WTC11 (cell line): ENCODE measurements at regions not wholly inside any gene's neighbourhood (a gene's known extent, or its start where the extent isn't known, plus 50 kb on each side); places are given as distances from the start of the nearest gene placed in this dataset.

ENCODE experiments used
- ATAC-seq: fragments of 200-7000 bp; cut with Tn5 transposase; 2 replicates; pipeline ENCODE4 v1.10.0; 2021; ENCODE audit warnings: mild to moderate bottlenecking, moderate library complexity
- CTCF ChIA-PET: fragments of 300-600 bp; sonication (Branson Sonifier 250); formaldehyde crosslinking; loops from one replicate; lab custom pipeline; 2021; ENCODE audit warnings: antibody characterized with exemption; lab: Charles Lee
- POLR2A ChIA-PET: fragments of 350-600 bp; sonication (Branson Sonifier 250); formaldehyde crosslinking; loops from one replicate; lab custom pipeline; 2021; ENCODE audit warnings: antibody characterized with exemption; lab: Charles Lee
- DNase-seq: peaks from one replicate; pipeline ENCODE4 v3.0.0; 2021; ENCODE audit warnings: low spot score
- H3K27ac Mint-ChIP-seq: 2 replicates; pipeline ENCODE4 v1.8.0; 2021; ENCODE audit warnings: mixed read lengths
- H3K27me3 Mint-ChIP-seq: 2 replicates; pipeline ENCODE4 v1.8.0; 2021; ENCODE audit warnings: low read depth, mild to moderate bottlenecking, moderate library complexity, mixed read lengths
- H3K36me3 Mint-ChIP-seq: 2 replicates; pipeline ENCODE4 v1.8.0; 2021; ENCODE audit warnings: mixed read lengths
- H3K4me1 Mint-ChIP-seq: 2 replicates; pipeline ENCODE4 v1.8.0; 2022; ENCODE audit warnings: mixed read lengths
- H3K4me3 Mint-ChIP-seq: 2 replicates; pipeline ENCODE4 v1.8.0; 2021; ENCODE audit warnings: mild to moderate bottlenecking, moderate library complexity, mixed read lengths
- H3K9me3 Mint-ChIP-seq: 2 replicates; pipeline ENCODE4 v1.8.0; 2021; ENCODE audit warnings: mixed read lengths
- AR ChIP-seq: fragments of 250-450 bp; sonication (Bioruptor Pico); IDR thresholded peaks from 2 replicates; pipeline ENCODE4 v1.9.0; 2021; ENCODE audit warnings: mild to moderate bottlenecking
- CTCF ChIP-seq: fragments of 200-600 bp; IDR thresholded peaks from 2 replicates; pipeline ENCODE4 v1.8.0; 2022; ENCODE audit warnings: antibody characterized with exemption
- ELF4 ChIP-seq: sonication (generic); formaldehyde crosslinking; IDR thresholded peaks from 2 replicates; pipeline ENCODE4 v1.8.1; 2022; ENCODE audit warnings: low read depth, mild to moderate bottlenecking, moderate library complexity, missing genetic modification reagents
- ESRRA ChIP-seq: sonication (generic); formaldehyde crosslinking; IDR thresholded peaks from 2 replicates; pipeline ENCODE4 v1.8.1; 2022; ENCODE audit warnings: mild to moderate bottlenecking, missing genetic modification reagents, borderline replicate concordance
- FOXJ3 ChIP-seq: sonication (generic); formaldehyde crosslinking; IDR thresholded peaks from 2 replicates; pipeline ENCODE4 v1.9.0; 2021; ENCODE audit warnings: missing genetic modification reagents, mild to moderate bottlenecking, borderline replicate concordance
- FOXP1 ChIP-seq: sonication (generic); formaldehyde crosslinking; IDR thresholded peaks from 2 replicates; pipeline ENCODE4 v1.8.0; 2022; ENCODE audit warnings: missing genetic modification reagents, mild to moderate bottlenecking, moderate library complexity, borderline replicate concordance
- HMGA2 ChIP-seq: fragments of 250-450 bp; sonication (Bioruptor Pico); IDR thresholded peaks from 2 replicates; pipeline ENCODE4 v1.4.0; 2021; ENCODE audit warnings: mild to moderate bottlenecking, moderate library complexity
- MAX ChIP-seq: sonication (generic); formaldehyde crosslinking; IDR thresholded peaks from 2 replicates; pipeline ENCODE4 v1.8.0; 2022; ENCODE audit warnings: mild to moderate bottlenecking, missing genetic modification reagents
- NR1H2 ChIP-seq: sonication (generic); formaldehyde crosslinking; IDR thresholded peaks from 2 replicates; pipeline ENCODE4 v1.9.0; 2021; ENCODE audit warnings: mild to moderate bottlenecking, moderate library complexity, missing genetic modification reagents
- ZNF138 ChIP-seq: sonication (generic); formaldehyde crosslinking; conservative IDR thresholded peaks from 2 replicates; pipeline ENCODE4 v1.8.1; 2022; ENCODE audit warnings: mild to moderate bottlenecking, moderate library complexity, missing genetic modification reagents
- ZNF263 ChIP-seq: sonication (generic); formaldehyde crosslinking; IDR thresholded peaks from 2 replicates; pipeline ENCODE4 v1.8.1; 2022; ENCODE audit warnings: low read depth, mild to moderate bottlenecking, moderate library complexity, missing genetic modification reagents
- ZNF281 ChIP-seq: sonication (generic); formaldehyde crosslinking; IDR thresholded peaks from 2 replicates; pipeline ENCODE4 v1.8.0; 2023; ENCODE audit warnings: mild to moderate bottlenecking, missing genetic modification reagents
- ZNF396 ChIP-seq: fragments of 250-450 bp; sonication (Bioruptor Pico); IDR thresholded peaks from 2 replicates; pipeline ENCODE4 v1.8.0; 2021; ENCODE audit warnings: mild to moderate bottlenecking, moderate library complexity, borderline replicate concordance
- ZNF671 ChIP-seq: fragments of 250-450 bp; sonication (Bioruptor Pico); IDR thresholded peaks from 2 replicates; pipeline ENCODE4 v1.8.0; 2021; ENCODE audit warnings: mild to moderate bottlenecking
- TF ChIP-seq, protein P1 (sequence below): fragments of 250-450 bp; sonication (Bioruptor Pico); IDR thresholded peaks from 2 replicates; pipeline ENCODE4 v1.8.0; 2021; ENCODE audit warnings: mild to moderate bottlenecking

DNA sequence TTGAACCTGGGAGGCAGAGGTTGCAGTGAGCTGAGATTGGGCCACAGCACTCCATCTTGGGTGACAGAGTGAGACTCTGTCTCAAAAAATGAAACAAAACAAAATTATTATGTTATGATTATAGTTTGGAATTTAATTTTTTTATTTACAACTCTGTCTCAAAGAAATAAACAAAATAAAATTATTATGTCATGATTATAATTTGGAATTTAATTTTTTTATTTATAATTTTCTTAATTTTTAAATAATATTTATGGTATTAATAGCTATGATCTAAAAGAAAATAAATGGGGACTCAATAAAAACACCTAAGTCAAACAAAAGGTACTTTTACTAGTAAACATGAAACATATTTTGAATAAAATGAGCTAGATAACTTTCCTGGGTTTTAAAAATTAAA is 994.8 kb upstream of the GHITM start:
- TF ChIP-seq ZNF396, result no peak
- TF ChIP-seq HMGA2 (CRISPR knock-in tag), result peak; percentile 91
- ChIA-PET POLR2A (no interaction called here), CTCF (no interaction called here)
- no peaks in the 10 kb centered on the region for H3K9me3 Mint-ChIP-seq
- ATAC-seq (no peak), DNase-seq (no peak)
- no peak overlapping the region for H3K4me3 Mint-ChIP-seq
- H3K27ac Mint-ChIP-seq, result no peak overlapping the region
- H3K27me3 Mint-ChIP-seq, result no peaks in the 10 kb centered on the region
- H3K36me3 Mint-ChIP-seq, result no peaks in the 10 kb centered on the region
- no peaks in the 10 kb centered on the region for H3K4me1 Mint-ChIP-seq

- H3K9me3 Mint-ChIP-seq, result no peaks in the 10 kb centered on the region
- H3K27me3 Mint-ChIP-seq, result no peaks in the 10 kb centered on the region
- CTCF ChIA-PET, result no interaction called here
- no peak overlapping the region for H3K27ac Mint-ChIP-seq
- peak; percentile 68 for ATAC-seq
- H3K4me3 Mint-ChIP-seq, result no peak overlapping the region
- peaks cover 38% of the 10 kb centered on the region for H3K4me1 Mint-ChIP-seq
- TF ChIP-seq NR1H2 (CRISPR knock-in tag) (no peak), ZNF671 (CRISPR knock-in tag) (no peak), FOXJ3 (CRISPR knock-in tag) (no peak), ZNF263 (CRISPR knock-in tag) (no peak), ZNF138 (CRISPR knock-in tag) (no peak), ELF4 (CRISPR knock-in tag) (no peak), ZNF281 (CRISPR knock-in tag) (no peak), ESRRA (no peak), CTCF (no peak)
- TF ChIP-seq, protein P1, sequence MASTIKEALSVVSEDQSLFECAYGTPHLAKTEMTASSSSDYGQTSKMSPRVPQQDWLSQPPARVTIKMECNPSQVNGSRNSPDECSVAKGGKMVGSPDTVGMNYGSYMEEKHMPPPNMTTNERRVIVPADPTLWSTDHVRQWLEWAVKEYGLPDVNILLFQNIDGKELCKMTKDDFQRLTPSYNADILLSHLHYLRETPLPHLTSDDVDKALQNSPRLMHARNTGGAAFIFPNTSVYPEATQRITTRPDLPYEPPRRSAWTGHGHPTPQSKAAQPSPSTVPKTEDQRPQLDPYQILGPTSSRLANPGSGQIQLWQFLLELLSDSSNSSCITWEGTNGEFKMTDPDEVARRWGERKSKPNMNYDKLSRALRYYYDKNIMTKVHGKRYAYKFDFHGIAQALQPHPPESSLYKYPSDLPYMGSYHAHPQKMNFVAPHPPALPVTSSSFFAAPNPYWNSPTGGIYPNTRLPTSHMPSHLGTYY, result no peak
- TF ChIP-seq, all 79 proteins: peak for 0
- no peak for DNase-seq
- no peaks in the 10 kb centered on the region for H3K36me3 Mint-ChIP-seq
- POLR2A ChIA-PET, result no interaction called here
Measured at GRCh38 chr10:83153714-83154113, 985.6 kb upstream of the GHITM start.

DNA sequence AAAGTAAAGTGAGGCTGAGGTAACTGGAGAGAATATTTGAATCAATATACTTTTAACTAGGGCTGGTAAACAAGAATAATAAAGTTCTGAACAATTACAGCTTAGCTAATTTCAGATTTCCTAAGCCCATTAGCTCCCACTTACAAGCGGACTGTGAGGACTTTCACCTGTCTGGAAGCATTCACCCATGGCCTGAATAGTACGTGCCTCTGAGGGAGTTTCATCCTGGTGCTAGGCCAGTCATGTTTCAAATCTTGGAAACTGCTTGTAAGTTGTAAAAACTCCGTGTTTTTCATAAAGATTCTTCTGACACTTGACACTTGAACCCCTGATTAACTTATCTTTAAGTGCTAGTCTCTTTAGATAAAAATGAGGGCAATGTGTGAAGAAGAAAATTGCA is 975.2 kb upstream of the GHITM start:
- DNase-seq, result no peak

More for the DNA sequence above, 975.2 kb upstream of the GHITM start:
- ChIA-PET CTCF (no interaction called here), POLR2A (no interaction called here)
- H3K9me3 Mint-ChIP-seq, result no peaks in the 10 kb centered on the region
- H3K36me3 Mint-ChIP-seq, result no peaks in the 10 kb centered on the region
- H3K4me1 Mint-ChIP-seq, result peaks cover 31% of the 10 kb centered on the region
- no peaks in the 10 kb centered on the region for H3K27me3 Mint-ChIP-seq
- ATAC-seq, result no peak
- H3K4me3 Mint-ChIP-seq, result no peak overlapping the region
- no peak overlapping the region for H3K27ac Mint-ChIP-seq
- TF ChIP-seq MAX (CRISPR knock-in tag) (no peak), AR (no peak), FOXP1 (CRISPR knock-in tag) (no peak)
